BJ (cell line): ENCODE measurements at regions not wholly inside any gene's neighbourhood (a gene's known extent, or its start where the extent isn't known, plus 50 kb on each side); places are given as distances from the start of the nearest gene placed in this dataset.

Experiments used
- CTCF ChIA-PET: fragments of 350-600 bp; formaldehyde crosslinking; extraction: SDS; loops from one replicate; lab custom pipeline; 2021; ENCODE audit warnings: antibody characterized with exemption, inconsistent platforms; lab: Yijun Ruan, JAX
- POLR2A ChIA-PET: fragments of 300-600 bp; sonication (Branson Sonifier 250); formaldehyde crosslinking; extraction: SDS; loops from one replicate; lab custom pipeline; 2021; ENCODE audit warnings: antibody characterized with exemption; lab: Charles Lee
- DNase-seq: peaks from one replicate; pipeline ENCODE4 v3.0.0-alpha.2; 2011; ENCODE audit warnings: low read depth
- H3K27me3 ChIP-seq: 2 replicates; pipeline ENCODE4 v1.6.0; 2011; ENCODE audit warnings: low read length; ENCODE audit not compliant: control insufficient read depth, insufficient read depth
- H3K36me3 ChIP-seq: 2 replicates; pipeline ENCODE4 v1.5.1; 2011; ENCODE audit warnings: low read length; ENCODE audit not compliant: control insufficient read depth, insufficient read depth
- H3K4me3 ChIP-seq: 2 replicates; pipeline ENCODE4 v1.5.1; 2011; ENCODE audit warnings: low read depth, mild to moderate bottlenecking, control low read depth, low read length
- CTCF ChIP-seq: IDR thresholded peaks from 2 replicates; pipeline ENCODE4 v1.5.1; 2011; ENCODE audit warnings: low read depth, mild to moderate bottlenecking, control low read depth, inconsistent platforms, low read length, moderate library complexity; ENCODE audit not compliant: insufficient read depth

GRCh38 chr14:101062065-101062450 lies 158.5 kb upstream of the RTL1 start:
- no peak for DNase-seq
- Histone ChIP-seq H3K4me3 (no peak overlapping the region), H3K27me3 (no peaks in the 10 kb centered on the region), H3K36me3 (peaks cover 25% of the 10 kb centered on the region)
- POLR2A ChIA-PET, result no interaction called here
- CTCF ChIA-PET, result interaction anchor here (0.6 kb wide), 1 partner anchor 416 kb away, joined by 3 read pairs; no protein-coding TSS in a partner anchor
- TF ChIP-seq CTCF, result no peak

- ChIA-PET CTCF (interaction anchor here (1.0 kb wide), 1 partner anchor 20 kb away, joined by 3 read pairs; no protein-coding TSS in a partner anchor), POLR2A (no interaction called here)
- H3K36me3 ChIP-seq, result peaks cover 25% of the 10 kb centered on the region
Observed at GRCh38 chr14:101062601-101063000, 159.1 kb upstream of the RTL1 start.

GRCh38 chr14:101063121-101063520 lies 159.6 kb upstream of the RTL1 start:
- no peak for DNase-seq
- CTCF ChIA-PET, result interaction anchor here (1.0 to 1.1 kb wide), 2 partner anchors 20 to 52 kb away, joined by 3 read pairs; no protein-coding TSS in a partner anchor
- Histone ChIP-seq H3K36me3 (peaks cover 25% of the 10 kb centered on the region), H3K27me3 (no peaks in the 10 kb centered on the region), H3K4me3 (no peak overlapping the region)
- TF ChIP-seq CTCF, result no peak
- POLR2A ChIA-PET, result no interaction called here

More at GRCh38 chr14:101062601-101063000, 159.1 kb upstream of the RTL1 start:
- no peaks in the 10 kb centered on the region for H3K27me3 ChIP-seq
- DNase-seq, result no peak
- H3K4me3 ChIP-seq, result no peak overlapping the region
- no peak for TF ChIP-seq CTCF

- POLR2A ChIA-PET, result no interaction called here
- Histone ChIP-seq H3K27me3 (no peaks in the 10 kb centered on the region), H3K36me3 (peaks cover 27% of the 10 kb centered on the region), H3K4me3 (no peak overlapping the region)
- no peak for TF ChIP-seq CTCF
- DNase-seq, result no peak
- CTCF ChIA-PET, result interaction anchor here (1.1 kb wide), 1 partner anchor 54 kb away, joined by 3 read pairs; no protein-coding TSS in a partner anchor
Observed at GRCh38 chr14:101064121-101064661, 160.7 kb upstream of the RTL1 start.

GRCh38 chr14:101064718-101065117 lies 161.2 kb upstream of the RTL1 start:
- TF ChIP-seq CTCF, result no peak

More at GRCh38 chr14:101064718-101065117, 161.2 kb upstream of the RTL1 start:
- ChIA-PET CTCF (no interaction called here), POLR2A (no interaction called here)
- Histone ChIP-seq H3K36me3 (peaks cover 26% of the 10 kb centered on the region), H3K4me3 (no peak overlapping the region), H3K27me3 (no peaks in the 10 kb centered on the region)
- DNase-seq, result no peak
